ENCODE measurements at regions not wholly inside any gene's neighbourhood (a gene's known extent, or its start where the extent isn't known, plus 50 kb on each side); places are given as distances from the start of the nearest gene placed in this dataset.
A peak's percentile ranks its signal among the peaks of the same experiment; 100 is the strongest.

GRCh38 chr4:38512840-38513239 lies 151.2 kb upstream of the KLF3 start:
- no peak overlapping the region for H3K4me3 ChIP-seq (ENCODE audit: low read depth in 1 of 2, low read length in 2 of 2)
- H3K27ac ChIP-seq (ENCODE audit: low read depth in 2 of 2, low read length in 1 of 2) = no peak overlapping the region
- H3K9me3 ChIP-seq (ENCODE audit: control insufficient read depth in 2 of 2, insufficient read depth in 1 of 2, low read depth in 1 of 2, low read length in 1 of 2) = no peaks in the 10 kb centered on the region
- 87 to 89% methylated on average over 4 of the region's 4 CpGs for WGBS, 2 donors
- H3K36me3 ChIP-seq (ENCODE audit: control insufficient read depth in 2 of 2, insufficient read depth in 2 of 2, low read length in 1 of 2) = no peaks in the 10 kb centered on the region
- H3K4me1 ChIP-seq (ENCODE audit: control insufficient read depth in 2 of 2, insufficient read depth in 2 of 2, low read length in 1 of 2) = no peaks in the 10 kb centered on the region
- H3K27me3 ChIP-seq (ENCODE audit: control insufficient read depth in 1 of 2, insufficient read depth in 2 of 2, low read length in 2 of 2) = no peaks in the 10 kb centered on the region

- Histone ChIP-seq H3K9me3 (ENCODE audit: control insufficient read depth in 2 of 2, insufficient read depth in 1 of 2, low read depth in 1 of 2, low read length in 1 of 2) (no peaks in the 10 kb centered on the region), H3K4me3 (ENCODE audit: low read depth in 1 of 2, low read length in 2 of 2) (no peak overlapping the region), H3K27me3 (ENCODE audit: control insufficient read depth in 1 of 2, insufficient read depth in 2 of 2, low read length in 2 of 2) (no peaks in the 10 kb centered on the region), H3K36me3 (ENCODE audit: control insufficient read depth in 2 of 2, insufficient read depth in 2 of 2, low read length in 1 of 2) (no peaks in the 10 kb centered on the region), H3K27ac (ENCODE audit: low read depth in 2 of 2, low read length in 1 of 2) (no peak overlapping the region), H3K4me1 (ENCODE audit: control insufficient read depth in 2 of 2, insufficient read depth in 2 of 2, low read length in 1 of 2) (peaks cover 0 to 1% of the 10 kb centered on the region in 2 donors)
- WGBS, 2 donors = 79 to 97% methylated on average over 1 of the region's 1 CpG
Observed at GRCh38 chr4:38514465-38515146, 149.4 kb upstream of the KLF3 start.

- Histone ChIP-seq H3K36me3 (ENCODE audit: control insufficient read depth in 2 of 2, insufficient read depth in 2 of 2, low read length in 1 of 2) (no peaks in the 10 kb centered on the region), H3K27ac (ENCODE audit: low read depth in 2 of 2, low read length in 1 of 2) (no peak overlapping the region), H3K4me1 (ENCODE audit: control insufficient read depth in 2 of 2, insufficient read depth in 2 of 2, low read length in 1 of 2) (peaks cover 0 to 2% of the 10 kb centered on the region in 2 donors), H3K4me3 (ENCODE audit: low read depth in 1 of 2, low read length in 2 of 2) (no peak overlapping the region), H3K9me3 (ENCODE audit: control insufficient read depth in 2 of 2, insufficient read depth in 1 of 2, low read depth in 1 of 2, low read length in 1 of 2) (no peaks in the 10 kb centered on the region), H3K27me3 (ENCODE audit: control insufficient read depth in 1 of 2, insufficient read depth in 2 of 2, low read length in 2 of 2) (no peaks in the 10 kb centered on the region)
- 19 to 23% methylated on average over 2 of the region's 2 CpGs for WGBS, 2 donors
Observed at GRCh38 chr4:38516190-38516589, 147.8 kb upstream of the KLF3 start.

GRCh38 chr4:38519666-38520065 lies 144.3 kb upstream of the KLF3 start:
- 64 to 79% methylated on average over 1 of the region's 1 CpG for WGBS, 2 donors
- H3K27ac ChIP-seq (ENCODE audit: low read depth in 2 of 2, low read length in 1 of 2) = peak overlapping the region in 1 of 2 donors; percentile 22
- no peaks in the 10 kb centered on the region for H3K9me3 ChIP-seq (ENCODE audit: control insufficient read depth in 2 of 2, insufficient read depth in 1 of 2, low read depth in 1 of 2, low read length in 1 of 2)

GRCh38 chr4:38523054-38523453 lies 140.9 kb upstream of the KLF3 start:
- 76 to 83% methylated on average over 5 of the region's 5 CpGs for WGBS, 2 donors
- Histone ChIP-seq H3K9me3 (ENCODE audit: control insufficient read depth in 2 of 2, insufficient read depth in 1 of 2, low read depth in 1 of 2, low read length in 1 of 2) (no peaks in the 10 kb centered on the region), H3K27ac (ENCODE audit: low read depth in 2 of 2, low read length in 1 of 2) (no peak overlapping the region), H3K4me3 (ENCODE audit: low read depth in 1 of 2, low read length in 2 of 2) (no peak overlapping the region), H3K4me1 (ENCODE audit: control insufficient read depth in 2 of 2, insufficient read depth in 2 of 2, low read length in 1 of 2) (peaks cover 5% of the 10 kb centered on the region in 2 donors), H3K36me3 (ENCODE audit: control insufficient read depth in 2 of 2, insufficient read depth in 2 of 2, low read length in 1 of 2) (no peaks in the 10 kb centered on the region), H3K27me3 (ENCODE audit: control insufficient read depth in 1 of 2, insufficient read depth in 2 of 2, low read length in 2 of 2) (no peaks in the 10 kb centered on the region)

More at GRCh38 chr4:38519666-38520065, 144.3 kb upstream of the KLF3 start:
- Histone ChIP-seq H3K27me3 (ENCODE audit: control insufficient read depth in 1 of 2, insufficient read depth in 2 of 2, low read length in 2 of 2) (no peaks in the 10 kb centered on the region), H3K4me3 (ENCODE audit: low read depth in 1 of 2, low read length in 2 of 2) (no peak overlapping the region), H3K4me1 (ENCODE audit: control insufficient read depth in 2 of 2, insufficient read depth in 2 of 2, low read length in 1 of 2) (peaks cover 2% of the 10 kb centered on the region in 2 donors), H3K36me3 (ENCODE audit: control insufficient read depth in 2 of 2, insufficient read depth in 2 of 2, low read length in 1 of 2) (no peaks in the 10 kb centered on the region)

- no peaks in the 10 kb centered on the region for H3K36me3 ChIP-seq (ENCODE audit: control insufficient read depth in 2 of 2, insufficient read depth in 2 of 2, low read length in 1 of 2)
- peaks cover 5% of the 10 kb centered on the region in 2 donors for H3K4me1 ChIP-seq (ENCODE audit: control insufficient read depth in 2 of 2, insufficient read depth in 2 of 2, low read length in 1 of 2)
- no peaks in the 10 kb centered on the region for H3K27me3 ChIP-seq (ENCODE audit: control insufficient read depth in 1 of 2, insufficient read depth in 2 of 2, low read length in 2 of 2)
- H3K27ac ChIP-seq (ENCODE audit: low read depth in 2 of 2, low read length in 1 of 2) = peak overlapping the region in 1 of 2 donors; percentile 72
- H3K4me3 ChIP-seq (ENCODE audit: low read depth in 1 of 2, low read length in 2 of 2) = no peak overlapping the region
- H3K9me3 ChIP-seq (ENCODE audit: control insufficient read depth in 2 of 2, insufficient read depth in 1 of 2, low read depth in 1 of 2, low read length in 1 of 2) = no peaks in the 10 kb centered on the region
- WGBS, 2 donors = 71 to 75% methylated on average over 16 of the region's 16 CpGs
Observed at GRCh38 chr4:38523524-38524448, 140.2 kb upstream of the KLF3 start.

GRCh38 chr4:38526412-38526811 lies 137.6 kb upstream of the KLF3 start:
- no peak overlapping the region for H3K27ac ChIP-seq (ENCODE audit: low read depth in 2 of 2, low read length in 1 of 2)
- H3K4me3 ChIP-seq (ENCODE audit: low read depth in 1 of 2, low read length in 2 of 2) = no peak overlapping the region
- no peaks in the 10 kb centered on the region for H3K9me3 ChIP-seq (ENCODE audit: control insufficient read depth in 2 of 2, insufficient read depth in 1 of 2, low read depth in 1 of 2, low read length in 1 of 2)
- H3K4me1 ChIP-seq (ENCODE audit: control insufficient read depth in 2 of 2, insufficient read depth in 2 of 2, low read length in 1 of 2) = peaks cover 3 to 5% of the 10 kb centered on the region in 2 donors
- H3K36me3 ChIP-seq (ENCODE audit: control insufficient read depth in 2 of 2, insufficient read depth in 2 of 2, low read length in 1 of 2) = no peaks in the 10 kb centered on the region
- WGBS, 2 donors = 70 to 86% methylated on average over 5 of the region's 5 CpGs
- H3K27me3 ChIP-seq (ENCODE audit: control insufficient read depth in 1 of 2, insufficient read depth in 2 of 2, low read length in 2 of 2) = no peaks in the 10 kb centered on the region

- H3K4me3 ChIP-seq (ENCODE audit: low read depth in 1 of 2, low read length in 2 of 2) = no peak overlapping the region
- H3K36me3 ChIP-seq (ENCODE audit: control insufficient read depth in 2 of 2, insufficient read depth in 2 of 2, low read length in 1 of 2) = no peaks in the 10 kb centered on the region
- WGBS, 2 donors = 72% methylated on average over 15 of the region's 15 CpGs
- no peaks in the 10 kb centered on the region for H3K27me3 ChIP-seq (ENCODE audit: control insufficient read depth in 1 of 2, insufficient read depth in 2 of 2, low read length in 2 of 2)
- no peaks in the 10 kb centered on the region for H3K9me3 ChIP-seq (ENCODE audit: control insufficient read depth in 2 of 2, insufficient read depth in 1 of 2, low read depth in 1 of 2, low read length in 1 of 2)
- peak overlapping the region; percentile 11 to 79 for H3K27ac ChIP-seq (ENCODE audit: low read depth in 2 of 2, low read length in 1 of 2)
- peaks cover 5 to 8% of the 10 kb centered on the region in 2 donors for H3K4me1 ChIP-seq (ENCODE audit: control insufficient read depth in 2 of 2, insufficient read depth in 2 of 2, low read length in 1 of 2)
Observed at GRCh38 chr4:38529189-38530115, 134.5 kb upstream of the KLF3 start.

DNA sequence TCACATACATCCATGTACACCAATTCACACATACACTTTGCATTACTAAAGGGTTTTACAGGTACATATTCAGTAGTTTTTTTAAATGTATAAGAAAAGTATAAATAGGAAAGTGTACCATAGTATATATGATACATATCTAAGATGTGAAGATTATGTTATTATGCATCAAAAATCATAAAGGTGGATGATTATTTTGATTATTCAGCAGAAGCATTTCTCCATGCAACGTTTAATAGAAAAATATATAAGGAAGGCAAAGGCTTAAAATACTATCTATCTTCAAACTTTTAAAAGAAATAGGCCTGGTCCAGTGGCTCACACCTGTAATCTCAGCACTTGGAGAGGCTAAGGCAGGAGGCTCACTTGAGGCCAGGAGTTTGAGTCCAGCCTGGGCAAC lies 133.5 kb upstream of the KLF3 start:
- Histone ChIP-seq H3K27me3 (ENCODE audit: control insufficient read depth in 1 of 2, insufficient read depth in 2 of 2, low read length in 2 of 2) (no peaks in the 10 kb centered on the region), H3K9me3 (ENCODE audit: control insufficient read depth in 2 of 2, insufficient read depth in 1 of 2, low read depth in 1 of 2, low read length in 1 of 2) (no peaks in the 10 kb centered on the region), H3K27ac (ENCODE audit: low read depth in 2 of 2, low read length in 1 of 2) (no peak overlapping the region), H3K4me3 (ENCODE audit: low read depth in 1 of 2, low read length in 2 of 2) (no peak overlapping the region), H3K4me1 (ENCODE audit: control insufficient read depth in 2 of 2, insufficient read depth in 2 of 2, low read length in 1 of 2) (peaks cover 0 to 5% of the 10 kb centered on the region in 2 donors), H3K36me3 (ENCODE audit: control insufficient read depth in 2 of 2, insufficient read depth in 2 of 2, low read length in 1 of 2) (no peaks in the 10 kb centered on the region)
- WGBS, 2 donors = 44 to 88% methylated on average over 1 of the region's 1 CpG

Data from esophagus (tissue), 2 donors.